Duodenal mucosa (tissue), 2 donors: ENCODE measurements at regions not wholly inside any gene's neighbourhood (a gene's known extent, or its start where the extent isn't known, plus 50 kb on each side); places are given as distances from the start of the nearest gene placed in this dataset.

Source experiments
- H3K27ac ChIP-seq: one replicate; pipeline ENCODE4 v1.7.0; 2013; ENCODE audit warnings: low read depth, low read length
- H3K27me3 ChIP-seq, 2 donors: one replicate each; pipeline ENCODE4 v1.7.0; 2013; ENCODE audit warnings: low read length in 2 of 2, control low read depth in 1 of 2; ENCODE audit not compliant: insufficient read depth in 2 of 2, control insufficient read depth in 1 of 2
- H3K36me3 ChIP-seq, 2 donors: one replicate each; pipeline ENCODE4 v1.7.0; 2013; ENCODE audit warnings: low read length in 2 of 2, control low read depth in 1 of 2; ENCODE audit not compliant: insufficient read depth in 2 of 2, control insufficient read depth in 1 of 2
- H3K4me1 ChIP-seq, 2 donors: one replicate each; pipeline ENCODE4 v1.7.0; 2013; ENCODE audit warnings: low read length in 2 of 2, control low read depth in 1 of 2; ENCODE audit not compliant: insufficient read depth in 2 of 2, control insufficient read depth in 1 of 2
- H3K4me3 ChIP-seq, 2 donors: one replicate each; pipeline ENCODE4 v1.7.0; 2013; ENCODE audit warnings: low read length in 2 of 2, low read depth in 1 of 2
- H3K9ac ChIP-seq, 2 donors: one replicate each; pipeline ENCODE4 v1.7.0; 2013; ENCODE audit warnings: low read length in 2 of 2, low read depth in 1 of 2
- H3K9me3 ChIP-seq, 2 donors: one replicate each; pipeline ENCODE4 v1.7.0; 2013; ENCODE audit warnings: low read length in 2 of 2, control low read depth in 1 of 2; ENCODE audit not compliant: control insufficient read depth in 1 of 2

DNA sequence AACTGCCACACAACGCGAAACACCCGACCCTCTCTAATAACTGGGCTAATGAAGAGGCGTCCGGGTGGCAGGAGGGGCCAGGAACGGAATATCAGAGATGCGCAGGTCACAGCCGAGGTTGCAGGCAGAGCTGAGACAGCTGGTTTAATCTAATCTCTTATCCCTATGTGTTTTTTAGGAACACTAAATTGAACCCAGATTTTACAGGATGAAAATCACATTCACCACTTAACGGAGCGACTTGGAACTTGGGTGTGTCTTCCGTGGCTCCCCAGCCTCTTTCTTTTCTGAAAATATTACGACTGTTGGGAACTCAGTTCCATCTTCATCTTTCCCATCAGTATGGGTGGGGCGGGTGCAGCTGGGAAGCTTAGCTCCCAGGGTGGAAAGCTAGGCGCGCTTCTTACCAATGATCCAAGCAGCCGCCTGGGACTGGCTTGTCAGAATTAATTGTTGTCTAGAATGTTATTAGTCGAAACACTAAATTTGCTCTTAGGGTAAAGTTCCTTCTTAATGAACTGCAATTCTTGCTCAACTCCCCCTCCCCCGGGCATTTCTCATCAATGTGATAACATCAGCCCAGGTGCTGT, 92.5 kb downstream of the IRX2 start:
- H3K9me3 ChIP-seq: no peaks in the 10 kb centered on the region
- H3K9ac ChIP-seq: no peak overlapping the region
- H3K27me3 ChIP-seq: no peaks in the 10 kb centered on the region
- no peaks in the 10 kb centered on the region for H3K4me1 ChIP-seq
- no peaks in the 10 kb centered on the region for H3K36me3 ChIP-seq
- H3K4me3 ChIP-seq: no peak overlapping the region
- H3K27ac ChIP-seq: no peak overlapping the region

DNA sequence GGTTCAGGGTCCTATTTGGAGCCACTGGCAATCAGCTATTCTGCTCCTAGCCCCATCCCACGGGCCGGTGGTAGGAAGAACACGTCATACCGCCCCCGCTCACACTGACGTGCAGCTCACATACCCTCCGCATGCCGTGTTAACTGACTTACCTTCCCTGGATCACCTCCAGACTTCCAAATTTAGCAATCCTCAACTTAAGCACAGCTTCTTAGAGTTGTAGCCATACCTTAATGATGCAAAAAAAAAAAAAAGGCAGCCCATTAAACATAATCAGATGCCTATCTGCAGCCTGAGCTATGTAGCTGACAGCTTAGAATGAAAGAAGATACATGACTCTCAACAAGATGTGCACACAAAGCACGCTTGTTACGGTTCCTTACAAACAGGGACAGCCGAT, 93.0 kb downstream of the IRX2 start:
- Histone ChIP-seq H3K36me3 (no peaks in the 10 kb centered on the region), H3K9ac (no peak overlapping the region), H3K27ac (no peak overlapping the region), H3K27me3 (no peaks in the 10 kb centered on the region), H3K4me1 (no peaks in the 10 kb centered on the region), H3K4me3 (no peak overlapping the region), H3K9me3 (no peaks in the 10 kb centered on the region)

DNA sequence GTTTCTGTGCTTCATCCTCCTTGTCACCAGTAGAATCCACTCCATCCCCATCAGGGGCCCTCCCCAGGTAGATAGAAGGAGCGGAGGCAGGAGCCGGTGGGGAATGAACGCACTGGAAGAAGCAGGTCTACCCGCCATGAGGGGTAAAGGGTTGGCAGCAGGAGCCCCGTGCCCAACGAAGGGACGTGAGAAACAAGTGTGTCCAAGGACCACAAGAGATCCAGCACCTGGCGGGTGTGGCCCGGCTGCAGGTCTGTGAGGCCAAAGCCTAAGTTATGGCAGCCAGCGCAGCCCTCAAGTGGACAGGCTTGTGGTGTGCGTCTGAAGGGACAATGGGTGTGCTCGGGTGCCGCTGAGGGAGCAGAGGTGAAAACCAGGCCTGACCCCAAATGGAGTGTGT, 94.3 kb downstream of the IRX2 start:
- no peaks in the 10 kb centered on the region for H3K9me3 ChIP-seq
- no peaks in the 10 kb centered on the region for H3K27me3 ChIP-seq
- no peak overlapping the region for H3K27ac ChIP-seq
- H3K36me3 ChIP-seq: no peaks in the 10 kb centered on the region
- no peaks in the 10 kb centered on the region for H3K4me1 ChIP-seq
- H3K9ac ChIP-seq: no peak overlapping the region
- H3K4me3 ChIP-seq: no peak overlapping the region

DNA sequence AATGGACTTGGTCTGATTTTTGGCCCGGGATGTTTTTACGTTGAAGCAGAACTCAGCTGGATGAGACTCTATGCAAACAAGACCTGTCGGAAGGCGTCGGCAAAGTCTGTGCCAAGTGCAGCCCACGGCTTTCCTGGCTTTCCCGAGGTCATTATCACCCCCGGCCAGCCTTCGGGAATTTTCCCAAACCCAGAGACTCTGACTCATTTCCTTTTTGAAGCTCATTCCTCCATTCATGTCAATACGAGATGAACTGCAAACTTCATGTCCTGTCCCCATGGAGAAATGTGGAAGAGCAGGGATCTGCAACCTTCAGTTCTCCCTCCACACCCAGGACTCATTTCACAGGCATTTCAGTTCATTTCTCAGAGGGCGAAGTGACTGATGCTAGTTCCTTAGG, 95.3 kb downstream of the IRX2 start:
- no peaks in the 10 kb centered on the region for H3K4me1 ChIP-seq
- no peaks in the 10 kb centered on the region for H3K36me3 ChIP-seq
- no peak overlapping the region for H3K27ac ChIP-seq
- no peaks in the 10 kb centered on the region for H3K9me3 ChIP-seq
- no peak overlapping the region for H3K9ac ChIP-seq
- H3K4me3 ChIP-seq: no peak overlapping the region
- no peaks in the 10 kb centered on the region for H3K27me3 ChIP-seq

DNA sequence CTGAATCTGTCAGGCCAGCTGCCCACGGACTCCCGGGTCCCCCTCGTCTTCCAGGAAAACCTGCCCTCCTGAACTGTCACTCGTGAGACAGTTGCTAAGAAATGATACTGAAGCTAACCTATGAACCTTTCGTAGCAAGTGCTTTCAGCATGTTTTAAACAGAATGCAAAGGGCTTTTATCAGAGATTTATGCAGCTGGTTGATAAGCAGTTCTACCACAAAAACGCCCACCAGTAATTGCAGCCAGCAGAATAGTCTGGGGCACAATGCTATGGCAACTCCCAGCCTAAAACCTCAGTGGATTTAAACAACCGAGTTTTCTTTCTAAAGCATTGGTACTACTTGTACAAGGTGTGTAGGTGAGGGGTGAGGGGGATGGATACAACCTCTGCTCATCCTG, 97.5 kb downstream of the IRX2 start:
- no peaks in the 10 kb centered on the region for H3K9me3 ChIP-seq
- no peaks in the 10 kb centered on the region for H3K27me3 ChIP-seq
- H3K27ac ChIP-seq: no peak overlapping the region
- no peaks in the 10 kb centered on the region for H3K4me1 ChIP-seq
- H3K9ac ChIP-seq: no peak overlapping the region
- H3K4me3 ChIP-seq: no peak overlapping the region
- H3K36me3 ChIP-seq: no peaks in the 10 kb centered on the region

DNA sequence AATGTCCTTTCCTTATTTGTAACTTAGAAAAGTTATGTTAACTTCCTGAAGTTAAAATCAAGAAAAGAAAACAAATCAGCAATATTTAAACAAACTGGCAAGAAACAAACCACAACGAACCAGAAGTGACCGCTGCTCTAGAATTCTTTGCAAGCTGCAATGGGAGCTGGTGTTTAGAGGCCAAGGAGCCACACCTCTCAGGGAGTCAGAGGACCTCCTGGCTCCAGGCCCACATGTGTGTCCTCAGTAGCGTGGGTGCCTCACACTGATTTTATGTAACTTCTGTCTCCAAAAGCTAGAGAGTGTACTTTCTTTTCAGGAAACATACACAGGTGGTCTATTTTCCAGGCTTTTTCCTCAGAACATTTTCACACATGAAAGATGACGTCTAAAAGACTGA, 100.4 kb downstream of the IRX2 start:
- Histone ChIP-seq H3K36me3 (no peaks in the 10 kb centered on the region), H3K9ac (no peak overlapping the region), H3K9me3 (no peaks in the 10 kb centered on the region), H3K27me3 (no peaks in the 10 kb centered on the region), H3K4me3 (no peak overlapping the region), H3K27ac (no peak overlapping the region), H3K4me1 (no peaks in the 10 kb centered on the region)

DNA sequence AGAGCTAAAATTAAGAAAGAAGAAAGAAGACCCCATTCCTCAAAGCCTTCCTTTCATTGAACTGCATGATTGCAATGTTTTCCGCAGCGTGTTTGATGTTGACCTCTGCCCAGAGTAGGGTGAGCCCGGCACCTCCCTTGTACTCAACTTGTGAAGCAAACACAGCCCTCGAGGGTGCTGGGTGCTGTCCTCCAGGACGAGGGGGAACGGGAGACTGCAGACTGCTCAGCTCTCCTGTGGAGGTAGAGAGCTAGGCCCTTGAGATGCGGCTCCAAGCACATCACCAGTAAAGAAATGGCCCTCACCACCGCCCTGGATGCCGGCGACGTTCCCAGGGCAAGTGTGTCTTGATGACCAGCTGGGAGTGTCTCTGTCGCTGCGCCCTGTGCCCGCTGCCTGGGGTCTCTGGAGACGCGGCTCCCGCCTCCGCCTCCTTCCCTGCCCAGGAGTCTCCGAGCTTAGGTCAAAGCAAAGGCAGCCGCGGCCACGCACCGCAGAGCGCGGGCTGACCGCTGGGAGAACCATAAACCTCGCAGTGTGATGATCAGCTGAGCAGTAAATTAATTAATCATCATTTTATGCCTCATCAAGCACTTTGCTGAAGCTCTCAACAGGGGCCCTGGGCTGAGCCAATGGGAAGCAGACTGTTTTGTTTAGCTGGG, 108.7 kb downstream of the IRX2 start:
- no peak overlapping the region for H3K4me3 ChIP-seq
- no peaks in the 10 kb centered on the region for H3K36me3 ChIP-seq
- no peak overlapping the region for H3K27ac ChIP-seq
- H3K9me3 ChIP-seq: no peaks in the 10 kb centered on the region
- no peak overlapping the region for H3K9ac ChIP-seq
- H3K4me1 ChIP-seq: no peaks in the 10 kb centered on the region
- H3K27me3 ChIP-seq: no peaks in the 10 kb centered on the region

DNA sequence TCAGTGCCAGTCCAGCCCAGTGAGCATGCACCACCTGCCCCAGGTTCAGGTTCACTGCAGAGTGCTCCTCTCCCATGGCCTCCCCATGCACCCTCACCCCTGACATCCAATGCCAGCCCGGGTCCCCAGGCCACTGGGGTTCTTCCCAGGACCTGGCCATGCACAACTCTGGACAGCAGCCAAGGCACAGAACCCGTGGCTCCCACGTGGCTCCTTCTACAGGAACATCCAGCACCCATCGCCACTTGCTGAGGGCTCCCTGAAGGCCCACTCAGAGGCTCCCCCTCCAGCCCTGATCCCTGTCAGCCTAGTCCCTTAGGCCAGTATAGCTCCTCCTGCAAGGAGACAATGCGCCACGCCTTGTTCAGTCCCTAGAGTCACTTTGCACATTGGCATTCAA, 110.8 kb downstream of the IRX2 start:
- no peaks in the 10 kb centered on the region for H3K4me1 ChIP-seq
- no peak overlapping the region for H3K27ac ChIP-seq
- no peaks in the 10 kb centered on the region for H3K27me3 ChIP-seq
- no peaks in the 10 kb centered on the region for H3K9me3 ChIP-seq
- H3K9ac ChIP-seq: no peak overlapping the region
- H3K4me3 ChIP-seq: no peak overlapping the region
- no peaks in the 10 kb centered on the region for H3K36me3 ChIP-seq

DNA sequence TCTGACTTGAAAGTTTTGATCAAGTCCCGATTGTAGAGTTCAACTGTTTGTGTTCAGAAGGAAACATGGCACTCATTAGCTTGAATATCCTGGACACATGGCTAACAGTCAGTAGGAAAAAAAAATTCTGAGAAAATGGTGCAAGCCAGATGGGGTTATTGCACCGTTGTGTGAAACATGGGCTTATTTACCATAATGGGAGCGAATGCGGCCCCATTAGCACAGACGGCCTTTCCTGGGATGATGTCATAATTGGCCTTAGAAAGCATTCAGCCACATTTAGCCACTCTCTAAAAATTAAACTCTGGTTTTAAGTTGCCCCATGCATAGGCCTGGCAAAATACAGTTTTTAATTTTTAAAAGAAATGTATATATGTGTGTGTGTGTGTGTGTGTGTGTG, 112.1 kb downstream of the IRX2 start:
- Histone ChIP-seq H3K4me3 (no peak overlapping the region), H3K36me3 (no peaks in the 10 kb centered on the region), H3K4me1 (no peaks in the 10 kb centered on the region), H3K27ac (no peak overlapping the region), H3K27me3 (no peaks in the 10 kb centered on the region), H3K9ac (no peak overlapping the region), H3K9me3 (no peaks in the 10 kb centered on the region)

DNA sequence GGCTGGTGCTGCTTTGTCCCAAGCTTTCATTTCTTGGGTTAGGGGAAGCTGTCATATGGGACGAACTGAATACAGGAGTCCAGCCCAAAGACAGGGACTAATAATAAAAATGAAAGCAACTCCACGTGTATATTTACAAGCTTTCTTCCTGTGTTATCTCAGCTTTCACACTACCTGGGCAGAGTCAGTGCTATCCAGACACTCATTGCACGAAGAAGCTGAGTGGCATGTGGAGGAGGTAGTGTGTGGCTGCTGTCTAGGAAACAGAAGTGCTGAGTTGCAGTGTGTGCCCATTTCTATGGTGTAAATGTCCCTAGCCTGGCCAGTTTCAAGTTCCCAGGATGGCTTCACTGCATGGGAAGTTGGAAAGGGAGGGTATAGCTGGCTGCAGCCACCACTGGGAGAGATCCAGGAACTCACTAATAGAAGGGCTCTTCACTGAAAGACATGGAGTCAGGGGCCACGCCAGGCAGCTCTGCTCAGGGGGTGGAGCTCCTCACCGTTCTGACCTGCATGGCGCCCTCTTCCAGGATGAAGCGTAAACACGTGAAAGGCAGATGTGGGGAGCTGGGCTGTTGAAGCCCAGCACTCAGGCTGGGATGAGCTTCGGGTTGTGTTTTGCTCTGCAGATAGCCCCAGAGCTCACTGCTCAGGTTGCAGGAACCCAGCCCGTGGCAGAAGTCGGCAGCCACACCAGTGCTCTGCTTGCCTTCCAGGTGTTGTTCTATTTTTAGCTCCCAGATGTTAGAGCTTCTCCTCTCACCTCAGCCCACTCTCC, 116.9 kb downstream of the IRX2 start:
- no peaks in the 10 kb centered on the region for H3K27me3 ChIP-seq
- H3K4me1 ChIP-seq: no peaks in the 10 kb centered on the region
- no peak overlapping the region for H3K4me3 ChIP-seq
- no peak overlapping the region for H3K27ac ChIP-seq
- no peaks in the 10 kb centered on the region for H3K36me3 ChIP-seq
- H3K9me3 ChIP-seq: no peaks in the 10 kb centered on the region
- H3K9ac ChIP-seq: no peak overlapping the region
